Transverse colon (tissue), 3 donors: ENCODE measurements at regions not wholly inside any gene's neighbourhood (a gene's known extent, or its start where the extent isn't known, plus 50 kb on each side); places are given as distances from the start of the nearest gene placed in this dataset.

Experiments used
- CTCF ChIP-seq, 5 experiments: fragments of 200-600 bp in 3 of 5; fragments of 450-650 bp in 2 of 5; sonication (generic) in 3 of 5; IDR thresholded peaks; 1 replicate in 2 of 5; 2 replicates in 3 of 5; pipeline ENCODE4 v1.5.1; 2016 to 2017; ENCODE audit warnings: antibody characterized with exemption in 5 of 5, inconsistent platforms in 3 of 5, mild to moderate bottlenecking in 2 of 5, moderate library complexity in 1 of 5
- EP300 ChIP-seq: sonication (generic); formaldehyde crosslinking; IDR thresholded peaks from one replicate; pipeline ENCODE4 v1.6.1; 2017; ENCODE audit warnings: antibody characterized with exemption, low read depth

GRCh38 chr1:232512712-232513111, 117.2 kb downstream of the SIPA1L2 start:
- TF ChIP-seq CTCF (IDR thresholded peaks at IDR 0.05) (no peak), EP300 (no peak)
